Thyroid gland (tissue), 4 donors: ENCODE measurements at regions not wholly inside any gene's neighbourhood (a gene's known extent, or its start where the extent isn't known, plus 50 kb on each side); places are given as distances from the start of the nearest gene placed in this dataset.

ENCODE experiments used
- DNase-seq, 2 donors: peaks; one replicate each; pipeline ENCODE4 v3.0.0-alpha.2; 2019
- H3K27ac ChIP-seq, 3 donors: fragments of 200-600 bp; sonication (generic); 1 replicate in 2 of 3; 2 replicates in 1 of 3; pipeline ENCODE4 v1.5.1; 2016 to 2019; ENCODE audit warnings: mild to moderate bottlenecking in 1 of 3, moderate library complexity in 1 of 3
- H3K27me3 ChIP-seq: fragments of 200-600 bp; sonication (generic); one replicate; pipeline ENCODE4 v1.5.1; 2019
- H3K36me3 ChIP-seq, 2 donors: fragments of 200-600 bp; sonication (generic); one replicate each; pipeline ENCODE4 v1.5.1; 2016 to 2019
- H3K4me1 ChIP-seq, 2 donors: fragments of 200-600 bp; sonication (generic); one replicate each; pipeline ENCODE4 v1.5.1; 2017 to 2019
- H3K4me3 ChIP-seq, 3 donors: fragments of 200-600 bp; sonication (generic); replicated peaks in 1 of 3; 1 replicate in 2 of 3; 2 replicates in 1 of 3; pipeline ENCODE4 v1.5.1; 2016; ENCODE audit warnings: mild to moderate bottlenecking in 1 of 3
- H3K9me3 ChIP-seq: fragments of 200-600 bp; sonication (generic); one replicate; pipeline ENCODE4 v1.5.1; 2017
- CTCF ChIP-seq, 6 experiments: fragments of 200-600 bp in 3 of 6; fragments of 450-650 bp in 3 of 6; sonication (generic) in 3 of 6; IDR thresholded peaks; one replicate each; pipeline ENCODE4 v1.5.1; 2016 to 2019; ENCODE audit warnings: antibody characterized with exemption in 6 of 6, mild to moderate bottlenecking in 2 of 6, inconsistent platforms in 1 of 6, moderate library complexity in 1 of 6
- POLR2A ChIP-seq, 2 donors: fragments of 450-650 bp; IDR thresholded peaks; one replicate each; pipeline ENCODE4 v1.6.1; 2017; ENCODE audit warnings: antibody characterized with exemption in 2 of 2, mild to moderate bottlenecking in 2 of 2, moderate library complexity in 1 of 2
- WGBS, 2 donors: methylation state at CpG; one replicate each; pipeline ENCODE4 v1.1.5; 2017; 5-methylcytosine and 5-hydroxymethylcytosine counted together
- intact Hi-C: fragments of 100-400 bp; cut with DNase I; formaldehyde crosslinking; loops from one replicate; pipeline ENCODE4 v1.15.1; 2023

- no peaks in the 10 kb centered on the region for H3K4me1 ChIP-seq
- no peaks in the 10 kb centered on the region for H3K9me3 ChIP-seq
- H3K36me3 ChIP-seq: no peaks in the 10 kb centered on the region
- H3K4me3 ChIP-seq: no peak overlapping the region
- intact Hi-C loops: no loop called here
- no peak overlapping the region for H3K27ac ChIP-seq
- TF ChIP-seq CTCF (IDR thresholded peaks at IDR 0.05) (no peak), POLR2A (IDR thresholded peaks at IDR 0.05) (no peak)
- WGBS, 2 donors: 89 to 94% methylated on average over 7 of the region's 7 CpGs
- DNase-seq: no peak
- H3K27me3 ChIP-seq: no peaks in the 10 kb centered on the region
These were observed 78.2 kb upstream of the TJP1 start for GRCh38 chr15:29900237-29901189.

GRCh38 chr15:29896062-29896461 is 73.8 kb upstream of the TJP1 start:
- 89 to 93% methylated on average over 2 of the region's 2 CpGs for WGBS, 2 donors
- H3K9me3 ChIP-seq: no peaks in the 10 kb centered on the region
- no peaks in the 10 kb centered on the region for H3K4me1 ChIP-seq
- H3K27ac ChIP-seq: no peak overlapping the region
- DNase-seq: no peak
- H3K27me3 ChIP-seq: no peaks in the 10 kb centered on the region
- no peak for TF ChIP-seq POLR2A (IDR thresholded peaks at IDR 0.05)
- TF ChIP-seq CTCF (IDR thresholded peaks at IDR 0.05): no peak
- intact Hi-C loops: no loop called here
- H3K36me3 ChIP-seq: no peaks in the 10 kb centered on the region
- no peak overlapping the region for H3K4me3 ChIP-seq

- H3K9me3 ChIP-seq: no peaks in the 10 kb centered on the region
- DNase-seq: no peak
- TF ChIP-seq CTCF (IDR thresholded peaks at IDR 0.05) (no peak), POLR2A (IDR thresholded peaks at IDR 0.05) (no peak)
- no peak overlapping the region for H3K27ac ChIP-seq
- H3K36me3 ChIP-seq: no peaks in the 10 kb centered on the region
- H3K4me3 ChIP-seq: no peak overlapping the region
- intact Hi-C loops: no loop called here
- WGBS, 2 donors: 86 to 89% methylated on average over 2 of the region's 2 CpGs
- no peaks in the 10 kb centered on the region for H3K4me1 ChIP-seq
- no peaks in the 10 kb centered on the region for H3K27me3 ChIP-seq
These were observed 68.8 kb upstream of the TJP1 start for GRCh38 chr15:29891096-29891457.

- intact Hi-C loops: no loop called here
- Histone ChIP-seq H3K4me1 (no peaks in the 10 kb centered on the region), H3K9me3 (no peaks in the 10 kb centered on the region), H3K4me3 (no peak overlapping the region), H3K36me3 (no peaks in the 10 kb centered on the region), H3K27ac (no peak overlapping the region), H3K27me3 (no peaks in the 10 kb centered on the region)
- WGBS, 2 donors: 65 to 71% methylated on average over 6 of the region's 6 CpGs
- DNase-seq: peak; percentile 74 to 85
- no peak for TF ChIP-seq POLR2A (IDR thresholded peaks at IDR 0.05)
- no peak for TF ChIP-seq CTCF (IDR thresholded peaks at IDR 0.05)
These were observed 68.2 kb upstream of the TJP1 start for GRCh38 chr15:29890336-29891095.
